HL-60/S4 treated with phorbol 12-myristate 13-acetate at 8.2 ng/mL for 4 days and 3 days (cell line): ENCODE measurements at regions not wholly inside any gene's neighbourhood (a gene's known extent, or its start where the extent isn't known, plus 50 kb on each side); places are given as distances from the start of the nearest gene placed in this dataset.

Experiments
- in situ Hi-C: fragments of 300-500 bp; cut with MboI; formaldehyde crosslinking; loops from 2 replicates; pipeline ENCODE4 v1.15.0; 2022; ENCODE audit warnings: low sequenced_read_pairs

DNA sequence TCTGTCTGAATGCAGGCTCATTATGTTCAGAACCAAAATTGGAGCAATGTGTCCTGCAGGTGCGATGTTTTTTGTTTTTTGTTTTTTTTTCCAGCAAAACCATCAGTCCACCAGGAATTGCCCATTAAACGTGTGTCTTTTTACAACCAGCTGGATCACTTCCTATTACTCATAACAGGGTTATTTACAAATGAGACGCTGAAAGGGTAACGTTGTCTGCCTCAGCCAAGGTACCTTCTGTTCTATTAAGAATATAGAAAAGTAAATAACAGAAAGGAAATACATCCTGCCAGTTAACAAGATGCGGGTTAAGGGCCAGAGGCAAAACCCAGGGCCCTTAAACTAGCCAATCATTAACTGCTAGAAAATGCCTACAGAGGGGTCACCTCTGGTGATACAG, 590.4 kb downstream of the TBC1D4 start:
- in situ Hi-C loops = no loop called here

DNA sequence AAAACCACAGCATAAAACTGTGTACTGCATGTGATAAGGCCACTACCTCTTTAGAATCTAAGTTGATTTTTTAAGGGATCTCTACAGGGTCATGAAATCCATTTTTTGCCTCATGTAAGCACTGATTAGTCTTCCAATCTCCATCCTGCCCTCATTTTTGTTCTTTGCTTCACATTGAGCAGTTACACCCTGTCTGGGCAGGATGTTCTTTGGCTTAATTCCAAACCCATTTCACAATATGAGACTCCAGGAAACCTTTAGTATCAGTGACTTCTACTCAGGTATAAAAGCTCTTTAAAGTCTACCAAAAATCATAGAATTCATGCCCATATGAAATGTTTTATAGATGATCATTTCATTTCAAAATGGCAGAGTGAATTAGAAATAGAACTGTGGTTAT, 592.6 kb downstream of the TBC1D4 start:
- in situ Hi-C loops = no loop called here

DNA sequence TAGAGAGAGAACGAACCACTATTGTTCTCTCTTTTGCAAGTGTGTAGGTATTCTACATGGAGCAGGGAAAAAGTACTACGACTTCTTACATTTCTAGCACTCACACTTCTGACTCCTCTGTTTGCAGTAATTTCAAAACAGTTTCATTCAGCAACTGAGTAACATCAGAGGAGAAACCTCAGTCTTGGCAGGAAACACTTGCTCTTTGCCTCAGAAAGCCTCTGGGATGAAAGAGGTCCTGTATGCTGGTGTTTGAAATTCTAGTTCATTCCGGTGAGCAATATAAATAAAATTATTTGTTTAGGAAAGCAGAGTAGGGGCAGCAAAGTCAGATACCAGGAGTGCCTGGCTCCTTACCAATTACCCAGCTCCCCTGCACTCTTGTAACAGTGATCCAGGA, 595.5 kb downstream of the TBC1D4 start:
- in situ Hi-C loops = no loop called here

DNA sequence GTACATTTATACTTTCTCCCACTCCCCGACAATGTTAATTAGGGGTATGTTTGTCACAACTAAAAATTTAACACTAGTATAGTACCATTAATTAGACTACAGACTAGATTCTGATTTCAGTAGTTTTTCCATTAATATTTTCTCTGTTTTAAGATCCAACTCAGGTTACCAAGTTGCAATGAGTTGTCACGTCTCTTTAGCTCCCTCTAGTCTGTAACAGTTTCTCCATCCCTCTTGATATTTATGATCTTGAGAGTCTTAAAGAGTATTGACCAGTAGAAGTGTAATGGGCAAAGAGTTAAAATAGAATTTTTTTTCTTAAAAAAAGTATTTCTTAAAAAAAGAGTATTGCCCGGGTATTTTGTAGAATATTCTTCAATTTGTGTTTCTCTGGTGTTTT, 598.1 kb downstream of the TBC1D4 start:
- in situ Hi-C loops = no loop called here

DNA sequence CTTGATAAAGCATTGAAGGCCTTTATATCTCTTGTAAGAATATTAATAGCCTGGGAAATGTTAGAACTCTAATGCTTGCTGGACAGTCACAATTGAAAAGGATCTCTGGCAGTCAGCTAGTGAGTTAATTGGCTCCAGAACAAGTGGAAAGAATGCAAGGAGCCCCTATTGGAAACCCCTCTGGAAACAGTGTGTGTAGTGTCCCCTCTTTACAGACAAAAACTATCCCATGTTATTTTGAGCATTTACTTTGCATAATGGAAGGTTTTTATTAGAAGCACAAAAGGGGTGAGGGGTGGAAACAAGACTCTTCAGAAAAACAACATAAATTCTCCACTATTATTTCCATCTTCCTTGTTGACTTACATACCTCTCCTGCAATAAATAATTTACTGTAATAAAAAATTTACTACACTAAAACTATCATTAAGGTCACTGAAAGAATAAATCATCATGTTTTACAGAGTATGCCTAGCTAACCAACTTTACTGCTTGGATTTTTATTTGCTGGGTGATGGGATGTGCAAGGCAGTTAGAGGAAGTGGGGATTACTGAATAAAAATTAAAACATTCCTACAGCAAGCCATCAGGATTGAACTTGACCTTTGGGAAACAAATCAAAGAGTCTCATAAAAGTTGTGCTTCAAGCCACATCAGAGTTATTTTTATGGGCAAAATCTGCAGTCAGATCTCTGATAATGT, 610.4 kb downstream of the TBC1D4 start:
- in situ Hi-C loops = no loop called here

DNA sequence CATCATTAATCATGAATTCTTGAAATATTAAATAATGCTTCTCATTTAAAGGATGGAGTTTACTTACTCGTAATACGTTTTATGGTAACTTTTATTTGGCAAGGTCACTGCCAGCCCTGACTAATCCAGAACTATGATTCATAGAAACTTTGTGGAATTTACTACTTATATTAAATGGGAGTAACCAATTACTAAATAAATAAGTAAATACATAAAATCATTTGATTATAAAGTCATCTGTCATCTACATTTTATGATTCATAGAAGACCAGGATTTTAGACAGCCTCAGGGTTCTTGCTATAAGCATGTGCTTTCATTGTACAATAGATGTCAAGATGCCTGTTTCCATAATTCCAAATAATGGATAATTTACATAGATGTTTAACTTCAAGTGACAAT, 611.1 kb downstream of the TBC1D4 start:
- in situ Hi-C loops = no loop called here

DNA sequence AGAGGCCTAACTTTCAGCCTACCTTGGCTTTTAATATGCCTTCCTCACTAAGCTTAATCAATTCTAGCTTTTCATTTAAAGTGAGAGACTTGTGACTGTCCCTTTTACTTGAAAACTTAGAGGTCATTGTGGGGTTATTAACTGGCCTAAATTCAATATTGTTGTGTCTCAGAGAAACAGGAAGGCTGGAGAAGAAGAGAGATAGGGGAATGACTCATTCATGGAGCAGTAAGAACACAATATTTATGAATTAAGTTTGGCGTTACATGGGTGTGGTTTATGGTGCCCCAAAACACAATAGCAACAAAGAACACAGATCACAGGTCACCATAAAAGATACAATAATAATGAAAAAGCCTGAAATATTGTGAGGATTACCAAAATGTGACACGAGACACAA, 612.1 kb downstream of the TBC1D4 start:
- in situ Hi-C loops = no loop called here

DNA sequence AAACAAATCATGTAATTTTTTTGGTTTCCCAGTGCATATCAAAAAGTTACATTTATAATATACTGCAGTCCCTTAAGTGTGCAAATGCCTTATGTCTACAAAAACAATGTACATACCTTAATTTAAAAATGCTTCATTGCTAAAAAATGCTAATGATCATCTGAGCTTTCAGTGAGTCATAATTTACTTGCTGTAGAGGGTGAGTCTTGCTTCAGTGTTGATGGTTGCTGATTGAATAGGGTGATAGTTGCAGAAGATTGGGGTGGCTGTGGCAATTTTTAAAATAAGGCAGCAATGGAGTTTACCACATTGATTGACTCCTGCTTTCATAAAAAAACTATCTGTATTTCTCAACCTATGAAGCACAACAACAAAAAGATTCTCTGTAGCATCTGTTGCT, 613.9 kb downstream of the TBC1D4 start:
- in situ Hi-C loops = no loop called here

DNA sequence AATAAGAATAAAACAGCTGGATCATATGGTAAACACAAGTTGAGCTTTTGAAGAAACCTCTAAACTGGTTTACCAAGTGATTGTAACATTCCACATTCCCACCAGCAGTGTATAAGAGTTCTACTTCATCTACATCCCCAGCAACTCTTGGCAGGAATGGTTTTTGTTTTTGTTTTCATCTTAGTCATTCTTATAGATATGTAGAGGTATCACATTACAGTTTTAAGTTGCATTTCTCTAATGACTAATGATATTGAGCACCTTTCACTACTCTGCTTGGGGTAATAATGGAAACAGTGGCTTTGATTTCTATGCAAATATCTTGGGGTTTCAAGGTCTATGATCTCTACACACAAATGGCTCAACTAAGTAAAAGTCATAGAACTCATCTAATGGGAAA, 614.5 kb downstream of the TBC1D4 start:
- in situ Hi-C loops = no loop called here

DNA sequence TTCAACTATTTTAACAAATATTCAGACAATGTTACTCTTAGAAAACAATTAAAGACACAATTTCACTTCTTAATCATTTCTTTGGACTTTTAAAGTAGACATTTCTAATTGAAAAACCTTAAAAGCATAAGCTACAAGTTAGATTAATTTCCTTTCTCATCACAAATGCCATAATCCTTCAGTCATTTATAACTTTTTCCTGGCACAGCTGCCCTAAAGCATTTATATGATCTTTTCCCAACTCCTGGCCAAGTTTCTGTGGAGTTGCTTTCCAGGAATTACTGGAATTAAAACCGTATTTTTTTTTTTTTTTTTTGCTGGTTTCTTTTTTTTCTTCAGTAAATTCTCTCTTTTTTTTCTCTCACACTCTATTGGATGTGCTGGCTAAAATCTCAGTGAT, 615.9 kb downstream of the TBC1D4 start:
- in situ Hi-C loops = no loop called here

DNA sequence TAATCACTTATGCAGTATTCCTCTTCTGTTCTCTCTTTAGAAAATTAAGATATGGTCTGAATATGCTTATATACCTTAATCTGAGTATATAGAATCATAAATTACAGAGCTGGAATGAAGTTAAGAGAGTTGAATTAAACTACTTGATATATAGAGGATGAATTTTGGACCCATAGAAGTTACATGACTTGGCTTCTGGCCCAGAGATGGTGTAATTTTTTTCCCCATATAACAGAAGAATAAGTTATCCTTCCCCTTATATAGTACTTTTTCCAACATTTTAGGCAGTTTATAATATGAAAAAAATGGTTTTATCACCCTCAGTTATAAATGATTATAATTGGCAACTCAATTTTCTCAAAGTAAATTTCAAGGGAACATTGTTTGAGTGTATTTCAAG, 616.3 kb downstream of the TBC1D4 start:
- in situ Hi-C loops = no loop called here

DNA sequence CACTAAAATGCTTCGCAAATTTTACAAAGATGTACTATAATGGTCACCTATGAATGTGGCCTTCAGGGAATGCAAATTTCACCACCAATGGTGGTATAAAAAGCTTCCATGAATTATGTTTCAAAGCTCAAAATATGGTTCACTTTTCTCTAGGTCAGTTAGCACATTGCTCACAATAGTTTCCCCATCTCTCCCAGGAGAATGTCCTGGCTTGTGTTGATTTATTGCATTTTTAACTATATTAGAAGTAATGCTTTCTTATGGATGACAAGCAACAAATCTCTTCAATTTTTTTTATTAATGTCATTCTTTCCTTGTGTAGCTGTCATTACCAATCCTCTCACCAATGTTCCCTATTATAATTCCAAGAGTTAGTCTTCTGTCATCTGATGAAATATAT, 621.2 kb downstream of the TBC1D4 start:
- in situ Hi-C loops = no loop called here

DNA sequence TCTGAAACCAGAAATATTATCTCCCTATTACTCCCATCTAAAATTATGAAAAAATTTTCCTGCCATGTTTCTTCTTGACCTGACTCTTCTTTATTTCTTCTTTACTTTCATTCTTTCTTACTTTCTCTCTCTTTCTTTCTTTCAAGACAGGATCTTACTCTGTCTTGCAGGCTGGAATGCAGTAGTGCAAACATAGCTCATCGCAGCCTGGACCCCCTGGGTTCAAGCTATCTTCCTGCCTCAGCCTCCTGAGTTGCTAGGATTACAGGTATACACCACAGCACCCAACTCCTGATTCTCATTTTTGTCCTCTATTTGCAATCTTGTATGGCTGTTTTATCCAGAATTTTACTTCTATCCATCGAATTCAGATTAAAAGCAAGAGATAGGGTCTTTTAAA, 631.1 kb downstream of the TBC1D4 start:
- in situ Hi-C loops = no loop called here

DNA sequence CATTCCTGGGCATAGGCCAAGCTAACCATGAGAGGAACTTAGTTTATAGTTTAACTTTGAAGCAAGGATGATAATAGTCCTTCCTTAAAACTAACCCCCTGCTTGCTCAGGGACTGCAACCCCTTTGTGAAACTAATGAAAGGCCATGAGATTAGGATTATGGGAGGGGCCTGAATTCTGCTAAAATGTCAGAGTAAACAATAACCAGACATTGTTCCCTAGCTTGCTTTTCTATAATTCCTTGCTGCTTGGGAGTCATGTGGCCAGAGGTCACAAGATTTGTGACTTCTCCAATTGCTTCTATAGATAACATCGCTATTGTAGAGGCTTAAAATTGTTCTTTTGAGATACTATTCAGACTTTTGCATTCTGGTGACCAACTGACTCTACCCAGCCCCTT, 634.0 kb downstream of the TBC1D4 start:
- in situ Hi-C loops = no loop called here

DNA sequence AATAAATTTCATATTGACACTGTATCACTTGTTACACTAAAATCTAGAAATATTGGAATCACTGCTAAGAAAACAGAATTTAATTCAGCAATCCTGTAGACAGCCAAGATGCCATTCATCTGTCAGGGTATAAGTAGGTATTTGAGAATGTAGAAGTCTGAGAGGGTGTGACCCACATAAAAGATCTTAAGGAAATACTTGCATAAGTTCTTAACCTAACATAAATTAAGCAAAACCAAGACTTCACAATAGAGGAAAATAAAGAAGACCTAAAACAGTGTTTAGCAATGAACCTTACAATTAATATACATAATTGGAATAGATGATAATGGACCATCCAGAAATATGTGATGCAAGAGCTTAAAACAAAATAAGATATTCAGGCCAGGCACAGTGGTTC, 636.2 kb downstream of the TBC1D4 start:
- in situ Hi-C loops = no loop called here

DNA sequence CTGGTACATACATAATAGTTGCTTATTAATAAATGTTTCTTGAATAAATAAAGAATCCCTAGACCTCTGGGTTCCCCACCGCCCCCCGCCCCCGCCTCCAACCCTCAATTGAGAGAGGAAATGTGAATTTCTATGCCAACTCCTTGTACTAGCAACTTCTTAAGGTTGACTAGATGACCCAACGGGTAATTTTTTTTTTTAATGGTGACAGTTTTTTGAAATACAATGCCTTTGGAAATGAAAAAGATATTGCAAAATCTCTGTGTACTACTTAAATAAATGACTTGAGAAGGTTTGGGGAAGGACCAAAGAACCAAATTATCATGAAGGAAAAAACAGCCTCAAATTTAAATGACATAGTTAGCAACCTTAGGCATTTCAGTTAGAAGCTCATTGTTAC, 640.3 kb downstream of the TBC1D4 start:
- in situ Hi-C loops = no loop called here

DNA sequence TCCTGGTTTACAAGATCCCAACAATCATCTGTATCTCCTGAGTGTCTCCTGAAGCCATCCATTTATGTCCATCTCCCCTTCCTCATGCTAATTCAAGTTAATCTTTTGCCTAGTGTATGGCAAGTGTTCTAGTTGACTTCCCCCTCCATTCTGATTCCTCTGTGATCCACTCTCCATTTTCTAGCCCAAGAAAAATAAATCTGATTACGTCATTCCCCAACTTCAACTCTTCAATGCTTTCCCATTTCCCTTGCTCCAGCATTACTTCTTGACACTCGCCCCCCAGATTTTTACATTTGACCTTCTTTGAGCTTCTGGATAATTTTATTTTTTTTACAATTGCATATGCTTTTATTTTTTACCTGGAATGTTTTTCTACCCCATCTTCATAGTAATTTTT, 640.8 kb downstream of the TBC1D4 start:
- in situ Hi-C loops = no loop called here

DNA sequence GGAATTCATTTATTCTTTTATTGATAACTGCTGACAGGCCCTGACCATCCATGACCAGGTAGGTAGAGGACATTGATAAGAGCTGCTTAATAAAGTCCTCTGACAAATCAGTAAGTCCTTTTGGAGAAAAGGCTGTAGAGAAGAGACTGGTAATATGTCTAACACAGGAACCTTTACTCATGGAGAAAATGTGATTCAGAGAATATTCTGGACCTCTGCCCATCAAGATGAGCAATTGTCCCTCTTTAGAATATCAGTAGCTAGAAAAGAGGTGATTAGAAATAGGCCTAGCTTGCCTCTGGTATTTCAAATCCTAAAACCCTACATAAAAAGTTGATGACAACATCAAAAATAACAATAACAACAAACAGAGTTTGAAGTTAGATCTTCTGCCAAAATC, 642.3 kb downstream of the TBC1D4 start:
- in situ Hi-C loops = no loop called here

DNA sequence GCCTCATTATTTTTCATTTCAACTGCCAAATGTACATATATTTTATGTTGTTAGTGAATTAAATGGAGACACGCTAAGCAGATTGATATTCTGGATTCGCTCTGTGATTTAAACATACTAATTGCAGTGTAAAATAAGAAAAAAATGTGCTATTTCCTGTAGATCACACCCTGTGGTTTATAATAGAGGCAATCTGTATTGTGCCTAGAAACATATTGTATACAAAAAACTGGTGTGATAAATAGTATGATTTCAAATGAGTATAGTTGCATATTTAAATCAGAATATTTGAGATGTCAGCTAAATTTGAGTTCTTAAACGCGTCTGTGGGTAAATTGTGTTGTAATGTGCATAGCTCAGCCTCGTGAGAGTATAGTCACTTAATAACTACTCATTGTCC, 643.9 kb downstream of the TBC1D4 start:
- in situ Hi-C loops = no loop called here

DNA sequence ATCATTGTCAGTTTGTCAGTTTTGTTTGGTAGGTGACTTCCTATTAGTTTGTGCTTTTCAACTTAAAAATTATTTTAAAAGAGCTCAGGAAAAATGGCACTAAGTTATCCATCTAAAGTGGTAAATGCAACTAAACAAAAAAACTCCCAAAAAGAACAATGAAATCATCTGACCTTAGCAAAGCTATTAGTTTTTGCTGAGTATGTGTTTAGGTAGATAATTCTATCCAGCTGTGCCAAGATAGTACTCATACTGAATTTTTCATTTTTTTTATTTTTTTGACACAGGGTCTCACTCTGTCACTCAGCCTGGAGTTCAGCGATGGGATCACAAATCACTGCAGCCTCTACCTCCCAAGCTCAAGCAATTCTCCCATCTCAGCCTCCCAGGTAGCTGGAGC, 645.3 kb downstream of the TBC1D4 start:
- in situ Hi-C loops = no loop called here

DNA sequence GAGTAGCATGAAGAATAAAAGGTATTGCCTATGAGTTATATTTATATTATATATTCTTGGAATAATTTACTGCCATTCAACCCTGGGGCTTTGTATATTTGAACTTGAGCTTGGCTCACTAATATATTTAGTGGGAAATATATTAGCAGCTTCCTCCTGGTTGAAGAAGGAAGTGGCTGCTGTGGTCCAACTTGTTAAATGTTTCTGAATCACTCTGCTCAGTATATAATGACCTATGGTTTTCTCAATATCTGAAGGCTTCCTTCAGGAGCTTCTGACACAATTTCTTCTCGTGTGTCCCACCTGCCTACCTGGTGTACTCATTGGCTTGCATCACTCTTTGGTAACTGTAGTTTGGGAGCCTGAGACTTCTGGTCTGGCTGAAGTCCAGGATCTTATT, 646.4 kb downstream of the TBC1D4 start:
- in situ Hi-C loops = no loop called here

DNA sequence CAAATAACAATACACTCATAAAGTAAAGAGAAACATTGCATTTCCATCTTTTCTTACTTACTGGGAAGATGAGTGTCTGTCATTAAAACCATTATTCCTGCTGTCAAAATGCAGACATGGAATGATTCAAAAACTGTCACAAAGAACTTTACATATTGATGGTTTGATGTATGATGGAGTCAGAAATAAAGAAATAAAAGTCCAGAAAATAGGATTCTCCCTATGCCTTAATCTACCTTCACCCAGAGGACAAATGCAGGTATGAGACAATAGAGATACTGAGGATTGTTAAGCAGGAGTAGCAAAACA, 656.1 kb downstream of the TBC1D4 start:
- in situ Hi-C loops = no loop called here

DNA sequence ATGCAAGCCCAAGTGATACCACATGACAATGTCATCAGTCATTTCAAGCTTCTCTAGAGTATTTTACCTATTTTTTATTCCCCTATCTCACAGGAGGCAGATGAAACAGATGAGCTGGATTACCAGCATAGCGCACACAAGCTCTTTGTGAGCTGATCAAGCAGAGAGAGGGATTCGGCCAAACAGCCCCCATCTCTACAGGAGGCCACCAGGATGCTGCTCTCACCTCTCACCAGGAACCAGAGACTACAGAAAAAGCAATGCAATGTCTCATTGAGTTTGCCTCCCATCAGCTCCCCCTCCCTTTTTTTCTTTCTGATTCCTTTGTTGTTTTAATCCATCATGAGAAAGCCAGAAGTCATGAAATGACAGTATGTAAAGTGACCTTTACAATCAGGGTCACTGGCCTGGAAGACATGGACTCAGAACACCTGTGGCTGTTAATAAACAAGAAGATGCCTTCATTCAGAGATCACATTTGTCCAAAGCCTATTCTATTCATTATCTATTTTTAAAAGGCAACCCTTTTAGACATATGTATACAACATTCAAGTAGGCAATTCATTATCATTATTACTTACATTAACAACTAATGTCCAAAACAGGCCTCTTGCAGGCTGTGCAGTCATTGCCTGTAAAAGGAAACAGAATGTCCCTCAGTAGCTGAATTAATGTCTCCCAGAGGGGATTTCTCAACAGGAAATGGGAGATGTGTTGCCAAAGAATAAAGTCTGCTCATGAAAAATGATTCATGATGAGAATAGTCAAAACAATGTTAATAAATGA, 656.6 kb downstream of the TBC1D4 start:
- in situ Hi-C loops = no loop called here
